ENCODE measurements at regions not wholly inside any gene's neighbourhood (a gene's known extent, or its start where the extent isn't known, plus 50 kb on each side); places are given as distances from the start of the nearest gene placed in this dataset.

DNA sequence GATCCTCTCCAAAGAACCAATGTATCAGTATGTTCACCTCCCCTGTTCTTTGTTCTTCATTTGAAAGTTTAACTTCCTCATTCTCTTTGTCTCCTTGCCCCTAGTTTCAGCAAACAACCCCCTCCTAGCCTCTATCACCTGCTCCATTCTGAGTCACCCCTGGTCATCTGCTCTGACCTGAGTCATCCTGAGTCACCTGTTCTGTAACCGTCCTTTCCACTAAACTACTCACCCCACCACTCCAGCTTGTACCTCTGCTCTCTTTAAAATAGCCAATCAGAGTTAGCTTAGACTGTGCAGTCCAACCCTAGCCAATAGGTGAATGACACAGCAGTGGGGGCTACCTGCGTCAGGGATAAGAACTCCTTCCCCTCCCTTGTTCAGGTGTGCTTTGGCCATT lies 249.8 kb upstream of the AADAT start:
- H3K4me3 ChIP-seq (ENCODE audit: control insufficient read depth, low read depth, low read length) = no peak overlapping the region
- TF ChIP-seq, protein P1, sequence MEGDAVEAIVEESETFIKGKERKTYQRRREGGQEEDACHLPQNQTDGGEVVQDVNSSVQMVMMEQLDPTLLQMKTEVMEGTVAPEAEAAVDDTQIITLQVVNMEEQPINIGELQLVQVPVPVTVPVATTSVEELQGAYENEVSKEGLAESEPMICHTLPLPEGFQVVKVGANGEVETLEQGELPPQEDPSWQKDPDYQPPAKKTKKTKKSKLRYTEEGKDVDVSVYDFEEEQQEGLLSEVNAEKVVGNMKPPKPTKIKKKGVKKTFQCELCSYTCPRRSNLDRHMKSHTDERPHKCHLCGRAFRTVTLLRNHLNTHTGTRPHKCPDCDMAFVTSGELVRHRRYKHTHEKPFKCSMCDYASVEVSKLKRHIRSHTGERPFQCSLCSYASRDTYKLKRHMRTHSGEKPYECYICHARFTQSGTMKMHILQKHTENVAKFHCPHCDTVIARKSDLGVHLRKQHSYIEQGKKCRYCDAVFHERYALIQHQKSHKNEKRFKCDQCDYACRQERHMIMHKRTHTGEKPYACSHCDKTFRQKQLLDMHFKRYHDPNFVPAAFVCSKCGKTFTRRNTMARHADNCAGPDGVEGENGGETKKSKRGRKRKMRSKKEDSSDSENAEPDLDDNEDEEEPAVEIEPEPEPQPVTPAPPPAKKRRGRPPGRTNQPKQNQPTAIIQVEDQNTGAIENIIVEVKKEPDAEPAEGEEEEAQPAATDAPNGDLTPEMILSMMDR (conservative IDR thresholded peaks at IDR 0.05; ENCODE audit: control insufficient read depth, insufficient read depth, low read depth, low read length) = no peak
- DNase-seq (ENCODE audit: low read depth) = peak; percentile 24

DNA sequence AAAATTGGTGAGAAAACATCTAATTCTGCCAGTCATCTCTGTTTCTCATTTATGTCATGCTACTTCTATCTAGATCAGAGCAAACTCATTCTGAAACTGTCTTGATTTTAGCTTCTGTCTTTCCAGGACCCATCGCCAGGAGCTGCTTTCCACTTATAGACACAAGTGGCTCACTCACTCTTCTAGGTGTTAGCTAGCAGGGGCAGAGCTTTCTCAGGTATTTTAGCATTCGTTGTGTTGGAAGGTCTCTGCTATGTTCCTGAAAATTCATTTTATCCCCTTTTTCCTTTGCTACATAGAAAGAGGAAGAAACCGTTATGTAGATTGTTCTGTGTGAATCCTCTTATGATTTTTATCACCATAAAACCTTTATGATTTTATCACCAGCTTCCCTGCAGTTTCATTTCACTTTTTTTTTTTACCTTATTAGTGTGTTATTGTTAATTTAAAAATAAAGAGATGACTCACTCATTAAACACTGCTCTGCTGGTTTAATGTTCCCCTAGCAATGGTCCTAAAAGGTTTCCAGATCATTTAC lies 246.6 kb upstream of the AADAT start:
- no peak overlapping the region for H3K4me3 ChIP-seq (ENCODE audit: control insufficient read depth, low read depth, low read length)
- TF ChIP-seq, protein P1 (conservative IDR thresholded peaks at IDR 0.05; ENCODE audit: control insufficient read depth, insufficient read depth, low read depth, low read length) = no peak
- DNase-seq (ENCODE audit: low read depth) = no peak

DNA sequence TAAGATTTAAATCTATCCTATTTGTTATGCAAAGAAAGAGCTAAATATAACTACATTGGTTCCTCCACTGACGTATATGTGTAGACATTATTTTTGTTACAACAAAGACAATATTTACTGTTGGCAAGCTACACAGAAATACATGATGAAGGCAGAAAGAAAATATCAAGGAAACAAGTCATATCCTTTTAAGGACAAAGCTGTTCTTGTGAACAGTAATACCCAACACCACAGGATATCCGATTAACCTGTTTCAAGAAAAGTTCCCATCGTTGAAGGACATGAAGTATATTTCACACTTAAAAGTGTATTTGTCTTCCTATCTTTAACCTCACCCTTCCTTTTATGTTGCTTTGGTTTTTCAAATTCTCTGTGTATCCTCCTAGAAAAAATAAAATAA lies 235.8 kb upstream of the AADAT start:
- DNase-seq (ENCODE audit: low read depth) = no peak
- TF ChIP-seq, protein P1 (conservative IDR thresholded peaks at IDR 0.05; ENCODE audit: control insufficient read depth, insufficient read depth, low read depth, low read length) = no peak
- H3K4me3 ChIP-seq (ENCODE audit: control insufficient read depth, low read depth, low read length) = no peak overlapping the region

DNA sequence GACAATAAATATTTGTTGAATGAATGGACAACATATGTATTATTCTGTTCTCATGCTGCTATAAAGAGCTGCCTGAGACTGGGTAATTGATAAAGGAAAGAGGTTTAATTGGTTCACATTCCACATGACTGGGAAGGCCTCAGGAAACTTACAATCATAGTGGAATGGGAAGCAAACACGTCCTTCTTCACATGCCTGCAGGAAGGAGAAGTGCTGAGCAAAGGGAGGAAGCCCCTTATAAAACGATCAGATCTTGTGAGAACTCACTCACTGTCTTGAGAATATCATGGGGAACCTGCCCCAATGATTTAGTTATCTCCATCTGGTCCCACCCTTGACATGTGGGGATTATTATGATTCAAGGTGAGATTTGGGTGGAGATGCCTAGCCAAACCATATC lies 233.9 kb upstream of the AADAT start:
- TF ChIP-seq, protein P1 (conservative IDR thresholded peaks at IDR 0.05; ENCODE audit: control insufficient read depth, insufficient read depth, low read depth, low read length) = no peak
- DNase-seq (ENCODE audit: low read depth) = no peak
- H3K4me3 ChIP-seq (ENCODE audit: control insufficient read depth, low read depth, low read length) = no peak overlapping the region

DNA sequence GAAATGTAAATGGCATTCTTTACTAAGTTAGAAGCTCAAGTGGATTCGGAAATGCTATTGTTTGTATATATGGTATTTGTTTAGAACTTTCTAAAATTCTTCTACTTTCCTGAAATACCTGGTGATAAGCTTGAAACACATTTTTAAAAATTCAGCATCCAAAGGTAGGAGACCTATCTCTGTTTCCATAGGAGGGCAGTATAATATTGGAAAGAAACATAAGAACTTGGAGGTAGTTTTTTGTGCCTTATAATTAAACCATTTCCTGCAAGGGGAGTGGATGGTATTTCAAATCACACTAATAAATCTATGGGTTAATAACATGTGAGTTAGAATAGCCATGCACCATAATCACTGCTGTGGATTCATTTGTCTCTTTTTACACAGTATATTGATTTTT lies 217.4 kb upstream of the AADAT start:
- DNase-seq (ENCODE audit: low read depth) = peak; percentile 13
- no peak overlapping the region for H3K4me3 ChIP-seq (ENCODE audit: control insufficient read depth, low read depth, low read length)
- TF ChIP-seq, protein P1 (conservative IDR thresholded peaks at IDR 0.05; ENCODE audit: control insufficient read depth, insufficient read depth, low read depth, low read length) = peak; percentile 28

DNA sequence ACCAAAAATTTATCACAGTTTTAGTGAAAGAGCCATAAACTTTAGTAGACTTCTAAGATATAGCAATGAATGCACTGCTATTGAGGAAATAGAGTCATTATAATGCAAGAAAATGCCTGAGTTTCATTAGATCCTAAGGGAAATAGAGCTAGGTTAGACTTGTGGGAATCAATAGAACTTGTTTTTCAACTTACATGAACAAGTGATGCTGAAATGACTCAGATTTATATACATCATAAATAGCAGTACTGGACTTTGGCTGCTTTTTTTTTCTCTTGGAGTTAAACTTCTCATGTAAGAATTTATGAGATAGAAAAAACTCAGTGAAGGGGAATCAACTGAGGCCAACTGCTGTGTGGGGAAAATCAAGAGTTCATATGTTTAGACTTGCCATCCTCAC lies 216.5 kb upstream of the AADAT start:
- no peak overlapping the region for H3K4me3 ChIP-seq (ENCODE audit: control insufficient read depth, low read depth, low read length)
- DNase-seq (ENCODE audit: low read depth) = no peak
- TF ChIP-seq, protein P1 (conservative IDR thresholded peaks at IDR 0.05; ENCODE audit: control insufficient read depth, insufficient read depth, low read depth, low read length) = no peak

DNA sequence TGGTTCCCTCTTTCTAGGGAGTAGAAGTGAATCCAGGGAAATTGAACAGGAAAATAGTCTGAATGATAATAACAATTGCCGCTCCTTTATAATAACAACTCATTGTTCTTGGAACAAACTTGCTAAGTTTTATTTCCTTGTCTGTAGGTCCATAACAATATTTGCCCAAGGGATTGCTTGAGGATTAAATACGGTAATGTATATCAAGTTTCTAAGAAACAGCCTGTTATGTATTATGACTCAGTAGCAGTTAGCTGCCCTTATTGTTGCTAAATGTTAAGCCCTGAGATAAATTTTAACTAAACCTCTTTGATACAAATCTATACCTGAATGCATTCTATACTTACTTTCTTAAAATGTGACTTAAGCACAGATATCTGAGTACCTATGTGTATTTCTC lies 215.9 kb upstream of the AADAT start:
- TF ChIP-seq, protein P1 (conservative IDR thresholded peaks at IDR 0.05; ENCODE audit: control insufficient read depth, insufficient read depth, low read depth, low read length) = no peak
- no peak overlapping the region for H3K4me3 ChIP-seq (ENCODE audit: control insufficient read depth, low read depth, low read length)
- no peak for DNase-seq (ENCODE audit: low read depth)
